H1 (cell line): ENCODE measurements at regions not wholly inside any gene's neighbourhood (a gene's known extent, or its start where the extent isn't known, plus 50 kb on each side); places are given as distances from the start of the nearest gene placed in this dataset.

Experiments used
- CTCF ChIA-PET: fragments of 300-600 bp; sonication (Branson Sonifier 250); formaldehyde crosslinking; loops from one replicate; lab custom pipeline; 2021; ENCODE audit not compliant: partially characterized antibody; lab: Charles Lee
- POLR2A ChIA-PET: fragments of 300-600 bp; sonication (Branson Sonifier 250); formaldehyde crosslinking; loops from one replicate; lab custom pipeline; 2021; ENCODE audit warnings: inconsistent platforms; ENCODE audit not compliant: partially characterized antibody; lab: Charles Lee
- DNase-seq, 2 experiments: peaks; one replicate each; pipeline versions ENCODE4 v3.0.0 to v3.0.0-alpha.2; 2010 to 2022; ENCODE audit warnings: low spot score in 2 of 2, low read depth in 1 of 2, mixed read lengths in 1 of 2
- FAIRE-seq: peaks from 2 replicates; lab custom pipeline; 2011; peaks lifted over from hg19 to GRCh38; lab: Jason Lieb, UNC
- H2AFZ ChIP-seq: 2 replicates; pipeline ENCODE4 v1.8.1; 2012; ENCODE audit warnings: low read length, inconsistent platforms
- H2AK5ac ChIP-seq: 2 replicates; pipeline ENCODE4 v1.6.1; 2013; ENCODE audit warnings: low read depth, low read length
- H2BK120ac ChIP-seq: replicated peaks from 2 replicates; pipeline ENCODE3; 2013; ENCODE audit warnings: low read depth, low read length, inconsistent platforms
- H2BK12ac ChIP-seq: 2 replicates; pipeline ENCODE4 v1.6.1; 2013; ENCODE audit warnings: low read depth, low read length
- H2BK15ac ChIP-seq: 2 replicates; pipeline ENCODE4 v1.6.1; 2013; ENCODE audit warnings: low read length
- H2BK20ac ChIP-seq: 2 replicates; pipeline ENCODE4 v1.6.1; 2013; ENCODE audit warnings: low read length
- H2BK5ac ChIP-seq: 2 replicates; pipeline ENCODE4 v1.6.1; 2013; ENCODE audit warnings: low read depth, low read length
- H3K14ac ChIP-seq: 2 replicates; pipeline ENCODE4 v1.6.1; 2013; ENCODE audit warnings: inconsistent platforms; ENCODE audit not compliant: insufficient read length
- H3K18ac ChIP-seq: 2 replicates; pipeline ENCODE4 v1.6.1; 2013; ENCODE audit warnings: low read length; ENCODE audit errors: extremely low read depth
- H3K23ac ChIP-seq: 2 replicates; pipeline ENCODE4 v1.6.1; 2013; ENCODE audit warnings: inconsistent platforms; ENCODE audit not compliant: insufficient read length
- H3K23me2 ChIP-seq: 2 replicates; pipeline ENCODE4 v1.6.1; 2013; ENCODE audit warnings: low read depth, low read length
- H3K27ac ChIP-seq: 2 replicates; pipeline ENCODE4 v1.6.1; 2011; ENCODE audit warnings: low read depth, low read length, inconsistent platforms
- H3K27me3 ChIP-seq, 4 experiments: replicated peaks in 1 of 4; 1 replicate in 1 of 4; 2 replicates in 3 of 4; pipeline versions ENCODE4 v1.6.1 to v1.8.1; 2011 to 2013; ENCODE audit warnings: low read length in 3 of 4, mild to moderate bottlenecking in 3 of 4, inconsistent platforms in 2 of 4, mixed read lengths in 2 of 4, moderate library complexity in 1 of 4; ENCODE audit not compliant: control insufficient read depth in 3 of 4, insufficient read depth in 3 of 4; ENCODE audit errors: extremely low read depth in 1 of 4
- H3K36me3 ChIP-seq, 4 experiments: 2 replicates each; pipeline versions ENCODE4 v1.6.1 to v1.8.1; 2011 to 2013; ENCODE audit warnings: mild to moderate bottlenecking in 4 of 4, low read length in 3 of 4, moderate library complexity in 2 of 4, control low read depth in 1 of 4, inconsistent platforms in 1 of 4; ENCODE audit not compliant: insufficient read depth in 4 of 4, control insufficient read depth in 2 of 4
- H3K4ac ChIP-seq: replicated peaks from 2 replicates; pipeline ENCODE3; 2013; ENCODE audit warnings: low read length, low read depth, mixed read lengths, inconsistent platforms; ENCODE audit not compliant: insufficient read length
- H3K4me1 ChIP-seq, 4 experiments: replicated peaks in 1 of 4; 1 replicate in 1 of 4; 2 replicates in 3 of 4; pipeline versions ENCODE4 v1.6.1 to v1.8.1; 2011 to 2013; ENCODE audit warnings: low read length in 3 of 4, inconsistent platforms in 2 of 4, mixed read lengths in 1 of 4; ENCODE audit not compliant: insufficient read depth in 4 of 4, control insufficient read depth in 3 of 4
- H3K4me2 ChIP-seq, 2 experiments: 2 replicates each; pipeline versions ENCODE4 v1.6.1 to v1.8.1; 2011 to 2013; ENCODE audit warnings: low read depth in 2 of 2, low read length in 2 of 2, control low read depth in 1 of 2, inconsistent platforms in 1 of 2, mild to moderate bottlenecking in 1 of 2; ENCODE audit not compliant: insufficient read depth in 1 of 2
- H3K4me3 ChIP-seq, 4 experiments: fragments of 200-600, 300-600 bp in 1 of 4; sonication (generic), shearing (Covaris generic), sonication (Bioruptor Twin) in 1 of 4; 2 replicates each; pipeline versions ENCODE4 v1.5.1 to v1.8.1; 2011 to 2016; ENCODE audit warnings: low read length in 4 of 4, low read depth in 3 of 4, control low read depth in 2 of 4, inconsistent platforms in 2 of 4, mild to moderate bottlenecking in 2 of 4, mixed read lengths in 1 of 4, moderate library complexity in 1 of 4; ENCODE audit not compliant: insufficient read depth in 2 of 4; ENCODE audit errors: extremely low read depth in 1 of 4
- H3K56ac ChIP-seq: replicated peaks from 2 replicates; pipeline ENCODE3; 2013; ENCODE audit warnings: low read depth, mild to moderate bottlenecking, mixed read lengths, low read length, inconsistent platforms; ENCODE audit not compliant: insufficient read length
- H3K79me1 ChIP-seq: 2 replicates; pipeline ENCODE4 v1.6.1; 2013; ENCODE audit warnings: low read depth, low read length, control low read depth
- H3K79me2 ChIP-seq, 2 experiments: 2 replicates each; pipeline versions ENCODE4 v1.6.1 to v1.8.1; 2012 to 2013; ENCODE audit warnings: low read length in 2 of 2, mild to moderate bottlenecking in 2 of 2, inconsistent platforms in 1 of 2; ENCODE audit not compliant: insufficient read depth in 2 of 2, control insufficient read depth in 1 of 2
- H3K9ac ChIP-seq, 4 experiments: replicated peaks in 1 of 4; 1 replicate in 1 of 4; 2 replicates in 3 of 4; pipeline versions ENCODE4 v1.6.1 to v1.8.1; 2011 to 2013; ENCODE audit warnings: low read depth in 3 of 4, low read length in 3 of 4, control low read depth in 2 of 4, mild to moderate bottlenecking in 2 of 4, moderate library complexity in 2 of 4, inconsistent platforms in 1 of 4; ENCODE audit errors: extremely low read depth in 1 of 4
- H3K9me3 ChIP-seq, 2 experiments: 2 replicates each; pipeline versions ENCODE4 v1.6.1 to v1.8.1; 2012 to 2013; ENCODE audit warnings: mild to moderate bottlenecking in 2 of 2, moderate library complexity in 2 of 2, control low read depth in 1 of 2, inconsistent platforms in 1 of 2, low read depth in 1 of 2, low read length in 1 of 2, mixed read lengths in 1 of 2; ENCODE audit not compliant: insufficient read depth in 2 of 2
- H4K20me1 ChIP-seq, 2 experiments: replicated peaks in 1 of 2; 2 replicates each; pipeline versions ENCODE3 to v1.8.1; 2011 to 2013; ENCODE audit warnings: inconsistent platforms in 2 of 2, low read length in 2 of 2, mild to moderate bottlenecking in 1 of 2; ENCODE audit not compliant: insufficient read depth in 2 of 2, control insufficient read depth in 1 of 2
- H4K5ac ChIP-seq: 2 replicates; pipeline ENCODE4 v1.6.1; 2013; ENCODE audit warnings: low read length, low read depth, mixed read lengths, inconsistent platforms; ENCODE audit not compliant: insufficient read length
- H4K8ac ChIP-seq: 2 replicates; pipeline ENCODE4 v1.8.0; 2013; ENCODE audit warnings: mild to moderate bottlenecking, moderate library complexity, low read length, inconsistent platforms; ENCODE audit not compliant: insufficient read depth; ENCODE audit errors: extremely low read depth
- H4K91ac ChIP-seq: replicated peaks from 2 replicates; pipeline ENCODE3; 2013; ENCODE audit warnings: low read length, mixed read lengths, inconsistent platforms; ENCODE audit not compliant: insufficient read length
- BCL11A ChIP-seq, 2 experiments: IDR thresholded peaks; one replicate each; pipeline ENCODE4 v1.6.1; 2011; ENCODE audit warnings: low read depth in 2 of 2, low read length in 2 of 2, mild to moderate bottlenecking in 2 of 2
- E2F6 ChIP-seq: IDR thresholded peaks from 2 replicates; pipeline ENCODE4 v1.6.1; 2012; ENCODE audit warnings: inconsistent platforms
- POLR2A ChIP-seq, 2 experiments: IDR thresholded peaks; 1 replicate in 1 of 2; 2 replicates in 1 of 2; pipeline ENCODE4 v1.6.1; 2011; ENCODE audit warnings: low read depth in 2 of 2, low read length in 2 of 2, mild to moderate bottlenecking in 2 of 2; ENCODE audit errors: control extremely low read depth in 1 of 2
- YY1 ChIP-seq: IDR thresholded peaks from 2 replicates; pipeline ENCODE4 v1.6.1; 2011; ENCODE audit warnings: low read depth, mild to moderate bottlenecking, low read length
- WGBS, 2 experiments: shearing (Covaris generic) in 1 of 2; methylation state at CpG; one replicate each; pipeline versions ENCODE4 v1.1.6 to v1.1.7; 2013 to 2015; ENCODE audit warnings: low lambda C conversion rate in 2 of 2, mixed read lengths in 2 of 2, inconsistent platforms in 1 of 2, low coverage in 1 of 2, missing lambda C conversion rate in 1 of 2; ENCODE audit not compliant: insufficient replicate concordance in 2 of 2, insufficient coverage in 1 of 2, insufficient read length in 1 of 2; ENCODE audit errors: extremely low coverage in 1 of 2, missing lambda C conversion rate in 1 of 2; 5-methylcytosine and 5-hydroxymethylcytosine counted together

DNA sequence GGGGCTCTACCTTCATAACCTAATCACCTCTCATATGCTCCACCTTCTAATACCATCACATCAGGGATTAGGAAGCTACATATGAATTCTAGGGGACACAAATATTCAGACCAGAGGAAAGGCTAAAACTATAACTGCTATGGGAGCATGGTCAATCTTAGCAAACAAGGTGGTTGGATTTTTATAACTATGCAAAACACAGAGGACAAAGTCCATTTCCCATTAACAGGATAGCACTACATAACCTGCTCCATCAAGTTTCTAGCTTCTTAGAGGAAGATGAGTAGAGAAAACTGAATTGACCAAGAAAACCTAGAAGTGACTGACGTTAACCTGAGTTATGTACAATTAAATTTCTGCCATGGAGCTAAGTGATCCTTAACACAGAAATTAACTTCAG, 398.6 kb downstream of the TBL1XR1 start:
- no peaks in the 10 kb centered on the region for H3K36me3 ChIP-seq
- no peak for FAIRE-seq
- CTCF ChIA-PET = interaction anchor here (1.1 to 1.4 kb wide), 2 partner anchors 15 to 16 kb away, joined by 4 to 5 read pairs; no protein-coding TSS in a partner anchor

More for the DNA sequence above, 398.6 kb downstream of the TBL1XR1 start:
- no peak overlapping the region for H3K9ac ChIP-seq
- no peak overlapping the region for H2AK5ac ChIP-seq
- no peak overlapping the region for H3K18ac ChIP-seq
- no peak overlapping the region for H2BK15ac ChIP-seq
- H3K56ac ChIP-seq = no peak overlapping the region
- H3K27ac ChIP-seq = no peak overlapping the region
- no peak overlapping the region for H4K5ac ChIP-seq
- no peak overlapping the region for H3K23ac ChIP-seq
- no peak overlapping the region for H3K4me2 ChIP-seq
- H3K23me2 ChIP-seq = no peaks in the 10 kb centered on the region
- H3K27me3 ChIP-seq = no peaks in the 10 kb centered on the region
- POLR2A ChIA-PET = interaction anchor here (1.2 kb wide), 1 partner anchor 15 kb away, joined by 3 read pairs; no protein-coding TSS in a partner anchor
- H2BK120ac ChIP-seq = no peak overlapping the region
- DNase-seq = no peak
- no peak overlapping the region for H4K91ac ChIP-seq
- no peak overlapping the region for H4K8ac ChIP-seq
- no peaks in the 10 kb centered on the region for H3K79me2 ChIP-seq
- H3K79me1 ChIP-seq = no peaks in the 10 kb centered on the region
- no peaks in the 10 kb centered on the region for H4K20me1 ChIP-seq
- H2BK12ac ChIP-seq = no peak overlapping the region
- H3K9me3 ChIP-seq = peaks cover 0 to 2% of the 10 kb centered on the region in 2 experiments; a peak in 1 of 4 replicates
- no peak overlapping the region for H2AFZ ChIP-seq
- H3K14ac ChIP-seq = no peak overlapping the region
- H2BK20ac ChIP-seq = no peak overlapping the region
- H3K4ac ChIP-seq = no peak overlapping the region
- H3K4me3 ChIP-seq = no peak overlapping the region
- H3K4me1 ChIP-seq = peaks cover 0 to 3% (median 1%) of the 10 kb centered on the region in 4 experiments; a peak in 3 of 7 replicates
- TF ChIP-seq POLR2A (IDR thresholded peaks at IDR 0.05; ENCODE audit: control extremely low read depth in 1 of 2, low read depth in 2 of 2, low read length in 2 of 2) = no peak
- TF ChIP-seq E2F6 = no peak
- TF ChIP-seq YY1 = no peak
- no peak for TF ChIP-seq BCL11A (IDR thresholded peaks at IDR 0.05; ENCODE audit: low read depth in 2 of 2, low read length in 2 of 2)
- 92% methylated on average over 1 of the region's 1 CpG; no CpG with 5 or more reads in 1 of the 2 experiments for WGBS, 2 experiments
- no peak overlapping the region for H2BK5ac ChIP-seq
